HL-60 (cell line): ENCODE measurements at regions not wholly inside any gene's neighbourhood (a gene's known extent, or its start where the extent isn't known, plus 50 kb on each side); places are given as distances from the start of the nearest gene placed in this dataset.

ENCODE experiments used
- CTCF ChIP-seq: IDR thresholded peaks from one replicate; pipeline ENCODE4 v1.5.1; 2011; ENCODE audit warnings: low read length, control low read depth, inconsistent platforms; ENCODE audit not compliant: insufficient read depth
- GABPA ChIP-seq: IDR thresholded peaks from 2 replicates; pipeline ENCODE4 v1.6.1; 2012; ENCODE audit warnings: low read depth
- POLR2AphosphoS5 ChIP-seq: IDR thresholded peaks from 2 replicates; pipeline ENCODE4 v1.6.1; 2012; ENCODE audit warnings: low read depth
- REST ChIP-seq: IDR thresholded peaks from 2 replicates; pipeline ENCODE4 v1.6.1; 2012; ENCODE audit warnings: low read depth; ENCODE audit not compliant: insufficient replicate concordance
- SPI1 ChIP-seq: IDR thresholded peaks from 2 replicates; pipeline ENCODE4 v1.6.1; 2012; ENCODE audit warnings: low read depth, mild to moderate bottlenecking, borderline replicate concordance

GRCh38 chr2:7953195-7953594 is 728.7 kb upstream of the ID2 start:
- TF ChIP-seq POLR2AphosphoS5 (no peak), CTCF (no peak), GABPA (no peak), REST (no peak), SPI1 (no peak)
